ENCODE measurements at regions not wholly inside any gene's neighbourhood (a gene's known extent, or its start where the extent isn't known, plus 50 kb on each side); places are given as distances from the start of the nearest gene placed in this dataset.

DNA sequence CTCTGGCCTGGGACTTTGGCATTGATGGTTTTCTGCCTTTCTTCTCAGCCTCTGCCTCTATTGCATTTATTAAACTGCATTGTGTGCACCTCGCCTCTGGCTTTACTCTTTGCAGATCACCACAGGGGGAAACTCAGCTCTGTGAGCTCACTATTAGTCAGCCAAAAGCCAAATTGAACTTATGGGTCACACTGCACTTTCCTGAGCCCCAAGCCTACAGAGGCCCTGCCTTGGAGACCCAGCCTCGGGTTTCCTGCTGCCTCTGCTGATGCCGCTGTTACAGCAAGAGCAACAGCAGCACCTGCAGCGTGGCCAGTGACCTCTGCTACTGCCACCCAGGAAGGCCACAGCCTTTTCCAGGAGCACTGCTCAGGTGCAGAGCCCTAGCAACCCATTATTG, 122.5 kb downstream of the DAD1 start:
- Histone ChIP-seq H2AK5ac (ENCODE audit: low read depth, low read length) (no peak overlapping the region), H3K56ac (replicated peaks; ENCODE audit: insufficient read length, low read depth, low read length) (no peak overlapping the region), H3K14ac (ENCODE audit: insufficient read length) (no peak overlapping the region), H3K4me2 (ENCODE audit: insufficient read depth in 1 of 2, low read depth in 2 of 2, low read length in 2 of 2) (no peak overlapping the region), H3K36me3 (ENCODE audit: control insufficient read depth in 2 of 4, insufficient read depth in 4 of 4, low read length in 3 of 4) (no peaks in the 10 kb centered on the region), H2BK20ac (ENCODE audit: low read length) (no peak overlapping the region), H3K23ac (ENCODE audit: insufficient read length) (no peak overlapping the region), H4K20me1 (replicated peaks in 1 of 2; ENCODE audit: control insufficient read depth in 1 of 2, insufficient read depth in 2 of 2, low read length in 2 of 2) (no peaks in the 10 kb centered on the region), H3K9me3 (ENCODE audit: insufficient read depth in 2 of 2, low read depth in 1 of 2, low read length in 1 of 2) (no peaks in the 10 kb centered on the region), H3K27me3 (replicated peaks in 1 of 4; ENCODE audit: control insufficient read depth in 3 of 4, extremely low read depth in 1 of 4, insufficient read depth in 3 of 4, low read length in 3 of 4) (no peaks in the 10 kb centered on the region), H3K27ac (ENCODE audit: low read depth, low read length) (no peak overlapping the region), H3K9ac (replicated peaks in 1 of 4; ENCODE audit: extremely low read depth in 1 of 4, low read depth in 3 of 4, low read length in 3 of 4) (no peak overlapping the region), H3K79me2 (ENCODE audit: control insufficient read depth in 1 of 2, insufficient read depth in 2 of 2, low read length in 2 of 2) (no peaks in the 10 kb centered on the region), H2BK5ac (ENCODE audit: low read depth, low read length) (no peak overlapping the region), H4K5ac (ENCODE audit: insufficient read length, low read depth, low read length) (no peak overlapping the region), H3K18ac (ENCODE audit: extremely low read depth, low read length) (no peak overlapping the region), H4K8ac (ENCODE audit: extremely low read depth, insufficient read depth, low read length) (no peak overlapping the region), H2BK120ac (replicated peaks; ENCODE audit: low read depth, low read length) (no peak overlapping the region), H2AFZ (ENCODE audit: low read length) (no peak overlapping the region), H3K23me2 (ENCODE audit: low read depth, low read length) (no peaks in the 10 kb centered on the region), H2BK12ac (ENCODE audit: low read depth, low read length) (no peak overlapping the region), H2BK15ac (ENCODE audit: low read length) (no peak overlapping the region), H3K4me1 (replicated peaks in 1 of 4; ENCODE audit: control insufficient read depth in 3 of 4, insufficient read depth in 4 of 4, low read length in 3 of 4) (no peaks in the 10 kb centered on the region), H3K4me3 (ENCODE audit: extremely low read depth in 1 of 4, insufficient read depth in 2 of 4, low read depth in 3 of 4, low read length in 4 of 4) (no peak overlapping the region), H3K4ac (replicated peaks; ENCODE audit: insufficient read length, low read depth, low read length) (no peak overlapping the region), H3K79me1 (ENCODE audit: low read depth, low read length) (no peaks in the 10 kb centered on the region), H4K91ac (replicated peaks; ENCODE audit: insufficient read length, low read length) (no peak overlapping the region)
- ChIA-PET POLR2A (ENCODE audit: partially characterized antibody) (no interaction called here), CTCF (ENCODE audit: partially characterized antibody) (interaction anchor here (1.2 to 2.6 kb wide), 4 partner anchors 12 to 81 kb away, joined by 4 to 19 read pairs (median 4); no protein-coding TSS in a partner anchor)
- WGBS, 2 experiments (ENCODE audit: extremely low coverage in 1 of 2, insufficient coverage in 1 of 2, insufficient read length in 1 of 2, insufficient replicate concordance in 2 of 2, low coverage in 1 of 2, low lambda C conversion rate in 2 of 2, missing lambda C conversion rate in 1 of 2), result 82% methylated on average over 4 of the region's 4 CpGs; no CpG with 5 or more reads in 1 of the 2 experiments
- no peak for DNase-seq (ENCODE audit: low read depth in 1 of 2, low spot score in 2 of 2)
- no peak for FAIRE-seq
- TF ChIP-seq JUND (IDR thresholded peaks at IDR 0.05; ENCODE audit: low read length), result no peak
- TF ChIP-seq CTBP2 (IDR thresholded peaks at IDR 0.05; ENCODE audit: borderline replicate concordance, insufficient read depth, insufficient read length, low read length), result no peak
- no peak for TF ChIP-seq GTF2F1 (IDR thresholded peaks at IDR 0.05; ENCODE audit: borderline replicate concordance, low read depth, low read length)
- no peak for TF ChIP-seq NANOG (IDR thresholded peaks at IDR 0.05; ENCODE audit: insufficient read depth, low read depth, low read length, poor library complexity, severe bottlenecking)
- no peak for TF ChIP-seq TCF12 (IDR thresholded peaks at IDR 0.05; ENCODE audit: low read depth, low read length)
- TF ChIP-seq, protein P1, sequence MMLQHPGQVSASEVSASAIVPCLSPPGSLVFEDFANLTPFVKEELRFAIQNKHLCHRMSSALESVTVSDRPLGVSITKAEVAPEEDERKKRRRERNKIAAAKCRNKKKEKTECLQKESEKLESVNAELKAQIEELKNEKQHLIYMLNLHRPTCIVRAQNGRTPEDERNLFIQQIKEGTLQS (IDR thresholded peaks at IDR 0.05; ENCODE audit: insufficient read depth, low read depth, low read length), result no peak
- TF ChIP-seq SRF (IDR thresholded peaks at IDR 0.05; ENCODE audit: low read depth, low read length), result no peak
- TF ChIP-seq RNF2 (IDR thresholded peaks at IDR 0.05; ENCODE audit: borderline replicate concordance, low read depth, low read length, missing control alignments, poor library complexity, severe bottlenecking), result no peak
- TF ChIP-seq EP300 (IDR thresholded peaks at IDR 0.05; ENCODE audit: borderline replicate concordance in 1 of 2, low read depth in 2 of 2, low read length in 2 of 2), result no peak
- no peak for TF ChIP-seq TBP (IDR thresholded peaks at IDR 0.05; ENCODE audit: low read depth, low read length)
- TF ChIP-seq YY1 (IDR thresholded peaks at IDR 0.05; ENCODE audit: low read depth, low read length), result no peak
- TF ChIP-seq SIN3A (conservative IDR thresholded peaks at IDR 0.05 in 1 of 2, IDR thresholded peaks at IDR 0.05 in 1 of 2; ENCODE audit: low read depth in 1 of 2, low read length in 2 of 2), result no peak
- no peak for TF ChIP-seq FOSL1 (IDR thresholded peaks at IDR 0.05; ENCODE audit: insufficient read depth, low read depth, low read length)
